Effector memory CD8-positive, alpha-beta T cell (primary cell): ENCODE measurements at regions not wholly inside any gene's neighbourhood (a gene's known extent, or its start where the extent isn't known, plus 50 kb on each side); places are given as distances from the start of the nearest gene placed in this dataset.
"Not testable (repeated sequence)": the region's sequence is repeated elsewhere in the genome, so short reads cannot be mapped to it uniquely, and the experiment has no call there.

ENCODE experiments used
- ATAC-seq: fragments of 150-1000 bp; cut with Tn5 transposase; replicated peaks from 2 replicates; pipeline ENCODE4 v1.10.0; 2021; ENCODE audit warnings: mild to moderate bottlenecking, moderate library complexity
- DNase-seq, 3 experiments: peaks; one replicate each; pipeline ENCODE4 v3.0.0; 2021
- H3K27ac Mint-ChIP-seq, 2 donors: one replicate each; pipeline ENCODE4 v1.8.0; 2022; ENCODE audit warnings: mild to moderate bottlenecking in 2 of 2, mixed read lengths in 2 of 2, moderate library complexity in 2 of 2
- H3K27me3 Mint-ChIP-seq, 2 donors: one replicate each; pipeline ENCODE4 v1.8.0; 2022; ENCODE audit warnings: mixed read lengths in 2 of 2
- H3K36me3 Mint-ChIP-seq: one replicate; pipeline ENCODE4 v1.8.0; 2022; ENCODE audit warnings: mild to moderate bottlenecking, moderate library complexity, mixed read lengths; ENCODE audit not compliant: insufficient read depth
- H3K4me1 Mint-ChIP-seq, 2 donors: one replicate each; pipeline ENCODE4 v1.8.0; 2022; ENCODE audit warnings: low read depth in 2 of 2, mixed read lengths in 2 of 2
- H3K4me3 Mint-ChIP-seq, 2 donors: one replicate each; pipeline ENCODE4 v1.8.0; 2022; ENCODE audit warnings: mild to moderate bottlenecking in 2 of 2, mixed read lengths in 2 of 2, moderate library complexity in 2 of 2
- H3K9me3 Mint-ChIP-seq, 2 donors: one replicate each; pipeline ENCODE4 v1.8.0; 2022; ENCODE audit warnings: mixed read lengths in 2 of 2

DNA sequence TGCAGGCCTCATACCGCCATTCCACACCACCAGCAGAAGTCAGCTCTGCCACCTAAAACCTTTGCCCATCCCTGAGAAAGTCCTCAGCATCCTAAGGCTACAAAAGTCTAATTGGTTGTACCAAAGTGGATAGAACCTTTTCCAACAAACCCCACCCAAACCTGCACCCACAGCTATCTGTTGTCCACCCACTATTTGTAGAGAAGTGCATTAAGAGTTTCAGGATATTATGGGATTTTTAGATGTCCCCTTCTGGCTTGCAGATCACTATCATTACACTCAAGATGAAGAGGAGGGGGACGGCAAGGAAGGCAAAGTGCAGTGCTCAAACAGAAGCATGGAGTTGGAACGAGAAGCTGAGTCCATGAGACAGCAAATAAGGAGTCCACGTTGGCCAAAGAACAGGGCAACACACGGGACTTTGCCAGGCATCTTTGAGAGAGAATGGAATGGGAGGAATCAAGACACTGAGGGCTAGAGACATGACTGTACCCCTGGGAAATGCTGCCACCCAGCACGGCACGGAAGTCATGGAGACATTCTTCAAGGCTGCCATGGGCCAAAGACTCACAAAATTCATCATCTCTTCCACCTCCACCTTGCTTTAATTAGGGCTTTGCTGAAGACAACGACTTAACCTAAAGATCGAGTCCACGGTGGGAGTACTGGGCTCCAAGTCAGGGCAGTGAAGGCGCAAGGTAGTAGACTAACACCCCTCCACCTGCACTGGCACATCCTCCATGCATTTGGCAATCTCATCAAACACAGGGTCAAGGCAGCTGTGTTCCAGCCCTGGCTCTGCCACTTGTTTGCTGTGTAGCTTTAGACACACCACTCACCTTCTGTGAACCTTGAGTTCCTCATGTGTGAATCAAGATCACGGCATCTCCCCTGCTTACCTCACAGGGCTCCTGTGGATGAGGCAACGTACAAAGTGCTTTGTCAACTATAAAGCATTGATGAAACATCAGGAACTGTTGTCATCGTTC lies 112.9 kb upstream of the TMEM45B start:
- peaks cover 3% of the 10 kb centered on the region for H3K36me3 Mint-ChIP-seq
- H3K4me1 Mint-ChIP-seq: no peaks in the 10 kb centered on the region
- DNase-seq: no peak
- H3K27ac Mint-ChIP-seq: no peak overlapping the region
- no peak overlapping the region for H3K4me3 Mint-ChIP-seq
- H3K27me3 Mint-ChIP-seq: peaks cover 27 to 65% of the 10 kb centered on the region in 2 donors
- no peaks in the 10 kb centered on the region for H3K9me3 Mint-ChIP-seq
- no peak for ATAC-seq

DNA sequence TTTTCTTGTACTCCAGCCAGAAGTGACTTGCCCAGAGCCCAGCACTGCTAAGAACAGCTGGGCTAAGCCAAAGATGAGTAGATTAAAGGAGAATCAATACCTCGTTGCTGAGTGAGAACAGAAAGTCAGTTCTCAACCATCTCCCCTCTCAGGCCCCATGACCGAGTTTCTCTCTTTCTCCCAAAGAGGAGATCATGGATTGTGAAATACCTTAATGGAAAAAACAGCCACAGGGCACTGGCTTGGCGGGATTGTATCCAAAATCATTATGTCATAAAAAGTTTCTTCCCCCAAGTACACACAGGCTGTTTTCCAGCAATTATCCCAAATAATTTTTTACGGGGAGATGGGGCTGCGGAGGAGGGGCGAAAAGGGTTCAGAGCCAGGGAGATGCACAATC lies 111.8 kb upstream of the TMEM45B start:
- Mint-ChIP-seq H3K9me3 (no peaks in the 10 kb centered on the region), H3K4me1 (no peaks in the 10 kb centered on the region), H3K27ac (no peak overlapping the region), H3K27me3 (peaks cover 28 to 63% of the 10 kb centered on the region in 2 donors), H3K36me3 (peaks cover 3% of the 10 kb centered on the region), H3K4me3 (no peak overlapping the region)
- ATAC-seq (no peak), DNase-seq (no peak)

DNA sequence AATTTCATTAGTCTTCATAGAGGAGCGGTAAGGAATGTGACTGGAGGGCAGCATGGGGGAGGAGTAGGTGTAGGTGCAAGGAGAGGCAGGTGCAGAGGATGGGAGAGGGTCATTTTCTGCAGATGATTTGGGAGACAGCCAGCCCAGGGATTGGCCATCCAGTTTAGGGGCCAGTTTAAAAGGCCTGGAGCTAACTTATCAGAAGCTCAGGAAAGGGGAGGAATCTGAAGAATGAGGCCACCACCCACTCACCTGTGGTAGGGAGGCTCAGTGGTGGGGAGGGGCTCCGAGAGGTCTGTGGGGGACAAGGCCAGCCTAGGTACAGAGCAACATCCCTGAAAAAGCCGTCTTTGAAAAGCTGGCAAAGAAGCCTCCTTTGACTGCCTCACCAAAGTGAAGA lies 110.8 kb upstream of the TMEM45B start:
- Mint-ChIP-seq H3K36me3 (peaks cover 3% of the 10 kb centered on the region), H3K9me3 (no peaks in the 10 kb centered on the region), H3K27ac (no peak overlapping the region), H3K27me3 (peaks cover 28 to 58% of the 10 kb centered on the region in 2 donors), H3K4me3 (no peak overlapping the region), H3K4me1 (no peaks in the 10 kb centered on the region)
- no peak for DNase-seq
- no peak for ATAC-seq

DNA sequence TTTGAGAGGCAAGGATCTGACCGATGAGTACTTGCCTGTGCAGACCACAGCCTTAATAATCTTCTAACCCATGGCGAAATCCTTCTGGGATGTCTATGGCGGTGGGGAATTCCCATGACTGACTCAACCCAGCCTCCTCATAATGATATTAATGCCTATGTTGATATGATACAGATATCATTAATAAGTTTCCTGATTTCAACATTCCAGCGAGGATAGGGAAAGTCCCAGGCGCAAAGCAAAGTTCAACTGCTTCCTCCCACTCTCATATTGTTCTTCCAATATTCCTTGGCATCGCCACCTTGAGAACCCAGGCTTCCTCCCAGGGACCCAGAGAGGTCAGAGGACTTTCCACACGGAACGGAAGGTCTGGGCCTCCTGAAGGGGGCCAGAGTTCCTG lies 110.3 kb upstream of the TMEM45B start:
- H3K36me3 Mint-ChIP-seq: peaks cover 3% of the 10 kb centered on the region
- ATAC-seq (no peak), DNase-seq (no peak)
- H3K4me1 Mint-ChIP-seq: no peaks in the 10 kb centered on the region
- H3K27me3 Mint-ChIP-seq: peaks cover 28 to 58% of the 10 kb centered on the region in 2 donors
- H3K4me3 Mint-ChIP-seq: no peak overlapping the region
- no peaks in the 10 kb centered on the region for H3K9me3 Mint-ChIP-seq
- H3K27ac Mint-ChIP-seq: no peak overlapping the region

DNA sequence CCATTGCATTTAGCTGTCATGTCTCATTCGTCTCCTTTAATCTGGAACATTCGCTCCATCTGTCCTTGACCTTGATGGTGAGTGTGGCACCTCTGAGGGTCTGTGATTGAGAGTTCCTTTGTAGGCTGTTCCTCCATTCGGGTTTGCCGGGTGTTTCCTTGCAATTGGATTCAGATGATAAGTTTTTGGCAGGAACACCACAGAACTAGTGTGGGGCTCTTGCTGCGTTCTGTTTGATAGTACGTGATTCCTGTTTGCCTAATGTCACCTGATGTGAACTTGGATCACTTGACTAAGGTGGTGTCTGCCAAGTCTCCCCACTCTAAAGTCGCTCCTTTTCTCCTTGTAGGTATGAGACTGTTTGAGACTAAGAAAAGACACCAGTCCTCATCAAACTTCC lies 109.7 kb upstream of the TMEM45B start:
- no peak overlapping the region for H3K27ac Mint-ChIP-seq
- H3K27me3 Mint-ChIP-seq: peaks cover 28 to 60% of the 10 kb centered on the region in 2 donors
- peaks cover 3% of the 10 kb centered on the region for H3K36me3 Mint-ChIP-seq
- ATAC-seq (no peak), DNase-seq (no peak)
- no peaks in the 10 kb centered on the region for H3K4me1 Mint-ChIP-seq
- H3K4me3 Mint-ChIP-seq: no peak overlapping the region
- no peaks in the 10 kb centered on the region for H3K9me3 Mint-ChIP-seq

DNA sequence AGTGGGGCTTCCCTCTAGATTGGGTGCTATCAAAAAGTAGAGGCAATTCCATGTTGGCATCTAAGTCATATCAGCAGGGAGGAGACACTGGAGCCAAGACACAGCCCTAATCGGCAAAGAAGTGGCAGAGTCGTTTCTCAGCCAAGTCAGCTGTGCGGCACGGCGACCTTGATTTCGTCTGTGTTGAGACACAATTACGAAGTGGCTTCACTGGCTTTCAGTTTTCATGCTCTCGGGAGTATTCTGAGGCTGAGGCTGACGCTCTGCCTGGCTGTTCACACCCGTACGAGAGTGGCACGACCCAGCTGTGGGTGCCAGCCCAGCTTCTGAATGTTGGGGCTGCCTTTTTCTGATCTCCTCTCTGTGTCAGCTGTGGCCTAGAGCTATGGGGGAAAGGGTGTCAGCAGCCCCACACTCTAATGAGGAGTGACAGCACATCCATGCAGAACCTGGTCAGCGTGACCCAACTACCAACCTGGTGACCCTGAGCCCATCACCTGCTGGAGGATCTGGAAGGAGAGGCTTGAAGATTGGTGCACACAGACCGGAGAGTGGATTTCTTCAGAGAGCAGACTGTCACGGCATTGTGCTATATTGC lies 105.7 kb upstream of the TMEM45B start:
- Mint-ChIP-seq H3K27me3 (peaks cover 49 to 59% of the 10 kb centered on the region in 2 donors), H3K4me1 (no peaks in the 10 kb centered on the region), H3K9me3 (no peaks in the 10 kb centered on the region)

DNA sequence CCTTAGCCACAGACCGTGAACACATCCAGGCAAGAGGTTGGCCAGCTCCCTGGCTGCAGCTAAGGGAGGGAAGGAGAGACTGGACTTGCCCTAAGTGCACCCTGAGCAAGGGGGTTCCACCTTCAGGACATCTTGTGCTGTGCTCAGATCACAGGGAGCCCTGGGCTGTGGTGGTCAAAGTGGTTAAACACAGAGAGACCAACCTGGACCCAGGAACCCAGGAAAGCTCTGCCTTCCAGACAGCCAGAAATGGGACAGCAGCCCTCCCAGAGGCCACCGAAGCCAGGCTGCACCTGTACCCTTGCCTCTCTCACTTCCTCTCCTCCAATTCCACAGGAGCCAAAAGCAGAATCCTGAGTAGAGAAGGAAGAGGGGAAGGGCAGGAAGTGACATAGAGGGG lies 105.2 kb upstream of the TMEM45B start:
- peaks cover 52 to 56% of the 10 kb centered on the region in 2 donors for H3K27me3 Mint-ChIP-seq
- H3K4me3 Mint-ChIP-seq: no peak overlapping the region
- H3K36me3 Mint-ChIP-seq: no peaks in the 10 kb centered on the region
- DNase-seq (no peak), ATAC-seq (no peak)
- no peaks in the 10 kb centered on the region for H3K4me1 Mint-ChIP-seq
- H3K9me3 Mint-ChIP-seq: no peaks in the 10 kb centered on the region
- no peak overlapping the region for H3K27ac Mint-ChIP-seq

More for the DNA sequence above, 105.7 kb upstream of the TMEM45B start:
- no peaks in the 10 kb centered on the region for H3K36me3 Mint-ChIP-seq
- no peak overlapping the region for H3K4me3 Mint-ChIP-seq
- no peak overlapping the region for H3K27ac Mint-ChIP-seq
- DNase-seq (no peak), ATAC-seq (no peak)

DNA sequence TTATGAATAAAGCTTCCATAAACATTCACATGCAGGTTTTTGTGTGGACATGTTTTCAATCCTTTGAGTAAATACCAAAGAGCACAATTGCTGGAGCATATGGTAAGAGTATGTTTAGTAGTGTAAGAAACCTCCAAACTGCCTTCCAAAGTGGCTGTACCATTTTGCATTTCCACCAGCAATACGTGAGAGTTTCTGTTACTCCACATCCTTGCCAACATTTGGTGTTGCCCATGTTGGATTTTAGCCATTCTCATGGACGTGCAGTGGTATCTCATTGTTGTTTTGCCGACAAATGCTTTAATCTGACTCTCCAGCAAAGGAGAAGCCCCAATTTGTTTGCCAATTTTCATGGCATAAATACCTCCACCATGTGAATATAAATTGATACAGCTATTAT lies 103.9 kb upstream of the TMEM45B start:
- Mint-ChIP-seq H3K4me1 (no peaks in the 10 kb centered on the region), H3K4me3 (no peak overlapping the region), H3K27me3 (peaks cover 48 to 56% of the 10 kb centered on the region in 2 donors), H3K9me3 (no peaks in the 10 kb centered on the region), H3K36me3 (no peaks in the 10 kb centered on the region), H3K27ac (no peak overlapping the region)
- no peak for ATAC-seq
- DNase-seq: no peak

DNA sequence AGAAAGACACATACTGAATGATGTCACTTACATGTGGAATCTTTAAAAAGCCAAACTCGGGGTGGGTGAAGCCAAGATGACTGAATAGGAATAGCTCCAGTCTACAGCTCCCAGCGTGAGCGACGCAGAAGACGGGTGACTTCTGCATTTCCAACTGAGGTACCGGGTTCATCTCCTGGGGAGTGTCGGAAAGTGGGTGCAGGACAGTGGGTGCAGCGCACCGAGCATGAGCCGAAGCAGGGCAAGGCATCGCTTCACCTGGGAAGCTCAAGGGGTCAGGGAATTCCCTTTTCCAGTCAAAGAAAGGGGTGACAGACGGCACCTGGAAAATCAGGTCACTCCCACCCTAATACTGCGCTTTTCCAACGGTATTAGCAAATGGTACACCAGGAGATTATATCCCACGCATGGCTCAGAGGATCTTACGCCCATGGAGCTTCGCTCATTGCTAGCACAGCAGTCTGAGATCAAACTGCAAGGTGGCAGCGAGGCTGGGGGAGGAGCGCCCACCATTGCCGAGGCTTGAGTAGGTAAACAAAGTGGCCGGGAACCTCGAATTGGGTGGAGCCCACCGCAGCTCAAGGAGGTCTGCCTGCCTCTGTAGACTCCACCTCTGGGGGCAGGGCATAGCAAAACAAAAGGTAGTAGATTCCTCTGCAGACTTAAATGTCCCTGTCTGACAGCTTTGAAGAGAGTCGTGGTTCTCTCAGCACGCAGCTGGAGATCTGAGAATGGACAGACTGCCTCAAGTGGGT lies 103.0 kb upstream of the TMEM45B start:
- ATAC-seq, H3K4me3 Mint-ChIP-seq, H3K27ac Mint-ChIP-seq, H3K9me3 Mint-ChIP-seq, DNase-seq, H3K4me1 Mint-ChIP-seq, H3K36me3 Mint-ChIP-seq: not testable (repeated sequence)
- H3K27me3 Mint-ChIP-seq: peaks cover 42 to 50% of the 10 kb centered on the region in 2 donors

DNA sequence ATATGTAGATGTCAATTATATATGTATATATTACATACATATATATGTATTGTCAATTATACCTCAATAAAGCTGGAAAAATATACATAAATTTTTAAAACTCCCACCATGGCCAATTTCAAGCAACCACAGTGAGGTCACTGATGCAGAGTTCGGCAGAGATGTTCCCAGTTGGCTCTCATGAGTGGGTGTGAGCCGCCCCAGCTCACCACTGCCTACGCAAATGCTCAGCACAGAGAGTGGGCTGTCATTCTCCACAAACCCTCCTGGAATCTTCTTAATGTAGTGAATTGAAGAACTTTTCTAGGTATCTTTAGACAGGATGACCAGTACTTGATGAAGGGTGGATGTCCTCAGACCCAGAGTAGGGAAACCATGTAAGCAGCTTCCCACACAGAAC lies 96.6 kb upstream of the TMEM45B start:
- H3K27me3 Mint-ChIP-seq: peaks cover 14 to 19% of the 10 kb centered on the region in 2 donors
- ATAC-seq (no peak), DNase-seq (no peak)
- no peaks in the 10 kb centered on the region for H3K36me3 Mint-ChIP-seq
- H3K4me3 Mint-ChIP-seq: no peak overlapping the region
- peaks cover 0 to 3% of the 10 kb centered on the region in 2 donors for H3K4me1 Mint-ChIP-seq
- no peak overlapping the region for H3K27ac Mint-ChIP-seq
- no peaks in the 10 kb centered on the region for H3K9me3 Mint-ChIP-seq

DNA sequence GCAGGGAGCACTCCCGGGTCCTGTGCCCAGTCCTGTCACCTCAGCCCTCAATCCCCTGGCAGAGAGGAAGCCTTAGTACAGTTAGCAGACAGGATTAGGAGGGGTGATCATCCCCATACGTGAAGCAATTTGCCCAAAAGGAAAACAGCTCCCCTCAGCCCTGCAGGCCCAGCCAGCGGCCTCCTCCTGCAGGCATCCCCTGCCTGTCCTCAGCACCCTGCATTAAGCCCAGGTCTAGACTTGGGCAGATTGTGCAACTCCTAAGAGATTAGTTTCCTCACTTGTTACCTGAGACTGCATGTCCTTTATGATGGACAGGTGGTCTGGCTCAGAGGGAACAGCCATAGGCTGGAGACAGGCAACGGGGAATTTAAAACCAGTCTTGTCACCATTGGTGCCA lies 95.5 kb upstream of the TMEM45B start:
- Mint-ChIP-seq H3K4me1 (peaks cover 0 to 3% of the 10 kb centered on the region in 2 donors), H3K27ac (no peak overlapping the region), H3K27me3 (peaks cover 12 to 23% of the 10 kb centered on the region in 2 donors), H3K4me3 (no peak overlapping the region), H3K9me3 (no peaks in the 10 kb centered on the region), H3K36me3 (no peaks in the 10 kb centered on the region)
- no peak for DNase-seq
- ATAC-seq: no peak

DNA sequence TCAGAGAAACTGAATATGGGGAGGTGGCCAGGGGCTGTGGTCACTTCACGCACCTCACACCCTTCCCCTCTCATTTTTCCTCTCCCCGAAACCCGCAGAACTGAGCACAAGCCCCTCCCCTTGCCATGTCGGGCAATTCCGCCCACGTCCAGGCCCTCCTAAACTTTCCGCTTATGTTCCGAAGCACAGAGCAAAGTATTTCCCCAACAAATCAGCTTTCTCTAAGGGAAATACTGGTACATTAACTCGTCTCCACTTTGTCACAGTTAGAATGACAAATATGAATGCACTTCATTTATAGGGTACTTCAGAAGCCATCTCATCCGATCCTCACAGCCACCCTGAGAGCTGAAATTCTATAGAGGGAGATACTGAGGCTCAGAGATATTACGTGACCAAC lies 94.7 kb upstream of the TMEM45B start:
- no peak overlapping the region for H3K27ac Mint-ChIP-seq
- no peak for ATAC-seq
- no peaks in the 10 kb centered on the region for H3K36me3 Mint-ChIP-seq
- H3K4me1 Mint-ChIP-seq: peaks cover 0 to 3% of the 10 kb centered on the region in 2 donors
- H3K9me3 Mint-ChIP-seq: no peaks in the 10 kb centered on the region
- DNase-seq: no peak
- no peak overlapping the region for H3K4me3 Mint-ChIP-seq
- peaks cover 4 to 29% of the 10 kb centered on the region in 2 donors for H3K27me3 Mint-ChIP-seq

DNA sequence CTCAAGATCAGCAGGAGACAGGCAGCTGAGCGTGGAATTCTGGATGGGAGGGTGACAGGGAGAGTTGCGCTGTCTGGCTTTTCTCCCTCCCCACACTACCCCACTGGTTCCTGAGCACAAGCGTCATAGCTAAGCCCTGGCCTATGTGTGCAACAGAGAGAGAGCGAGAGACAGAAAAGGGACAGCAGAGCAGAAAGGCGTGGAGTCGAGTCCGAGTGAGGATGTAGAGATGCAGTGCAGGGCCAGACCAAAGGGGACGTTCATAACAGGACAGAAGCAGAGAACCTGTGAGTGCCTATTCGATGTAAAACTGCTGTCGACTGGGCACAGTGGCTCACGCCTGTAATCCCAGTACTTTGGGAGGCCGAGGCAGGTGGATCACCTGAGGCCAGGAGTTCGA lies 94.0 kb upstream of the TMEM45B start:
- Mint-ChIP-seq H3K36me3 (no peaks in the 10 kb centered on the region), H3K27ac (no peak overlapping the region), H3K27me3 (peaks cover 0 to 35% of the 10 kb centered on the region in 2 donors), H3K4me1 (peaks cover 0 to 3% of the 10 kb centered on the region in 2 donors), H3K4me3 (no peak overlapping the region), H3K9me3 (no peaks in the 10 kb centered on the region)
- no peak for DNase-seq
- no peak for ATAC-seq
